ENCODE measurements at regions not wholly inside any gene's neighbourhood (a gene's known extent, or its start where the extent isn't known, plus 50 kb on each side); places are given as distances from the start of the nearest gene placed in this dataset.

- TF ChIP-seq CTCF (IDR thresholded peaks at IDR 0.05) (no peak), POLR2A (IDR thresholded peaks at IDR 0.05) (no peak)
These were observed 271.9 kb downstream of the GPM6A start for GRCh38 chr4:175540151-175540550.

Data from adrenal gland (tissue), 5 donors.